ENCODE measurements at regions not wholly inside any gene's neighbourhood (a gene's known extent, or its start where the extent isn't known, plus 50 kb on each side); places are given as distances from the start of the nearest gene placed in this dataset.

GRCh38 chr20:4081421-4081820, 66.1 kb upstream of the RNF24 start (continued):
- TF ChIP-seq FOXK1 (CRISPR knock-in tag; IDR thresholded peaks at IDR 0.05; ENCODE audit: borderline replicate concordance, low read depth) (no peak), SIX1 (CRISPR knock-in tag; IDR thresholded peaks at IDR 0.05; ENCODE audit: borderline replicate concordance) (no peak), ZBTB3 (CRISPR knock-in tag; IDR thresholded peaks at IDR 0.05; ENCODE audit: borderline replicate concordance, low read depth) (no peak), BRCA1 (CRISPR knock-in tag; IDR thresholded peaks at IDR 0.05) (no peak), ZNF513 (CRISPR knock-in tag; conservative IDR thresholded peaks at IDR 0.05) (no peak)

GRCh38 chr20:4076671-4077070, 61.3 kb upstream of the RNF24 start:
- FAIRE-seq = no peak
- intact Hi-C loops (cut with micrococcal nuclease; ENCODE audit: unreplicated experiment) = no loop called here
- WGBS (ENCODE audit: low lambda C conversion rate) = 15% methylated on average over 3 of the region's 3 CpGs
- no peak for DNase-seq (ENCODE audit: low spot score)
- Histone ChIP-seq H3K9me3 (ENCODE audit: low read length) (no peaks in the 10 kb centered on the region), H3K4me3 (replicated peaks in 1 of 3; ENCODE audit: insufficient read depth in 1 of 3, low read depth in 2 of 3, low read length in 3 of 3) (no peak overlapping the region), H3K79me2 (ENCODE audit: insufficient read depth, low read length) (no peaks in the 10 kb centered on the region), H4K20me1 (ENCODE audit: insufficient read depth, low read length) (no peaks in the 10 kb centered on the region), H2AFZ (ENCODE audit: low read length) (no peak overlapping the region), H3K9ac (ENCODE audit: insufficient read depth, low read depth, low read length) (no peak overlapping the region), H3K4me2 (ENCODE audit: low read depth, low read length) (no peak overlapping the region), H3K27ac (ENCODE audit: extremely low read length, insufficient read depth, low read length) (no peak overlapping the region), H3K4me1 (ENCODE audit: insufficient read depth, low read length) (no peaks in the 10 kb centered on the region), H3K27me3 (ENCODE audit: control insufficient read depth in 1 of 2, insufficient read depth in 2 of 2, low read length in 2 of 2) (peaks cover 0 to 13% of the 10 kb centered on the region in 2 experiments; a peak in 1 of 5 replicates), H3K36me3 (replicated peaks in 1 of 2; ENCODE audit: control insufficient read depth in 1 of 2, insufficient read depth in 2 of 2, low read length in 2 of 2) (no peaks in the 10 kb centered on the region)
- TF ChIP-seq PLRG1 (conservative IDR thresholded peaks at IDR 0.05) = no peak
- TF ChIP-seq FOSL2 (CRISPR knock-in tag; IDR thresholded peaks at IDR 0.05) = no peak
- TF ChIP-seq ZZZ3 (CRISPR knock-in tag; IDR thresholded peaks at IDR 0.05; ENCODE audit: borderline replicate concordance) = no peak
- TF ChIP-seq NONO (IDR thresholded peaks at IDR 0.05) = no peak
- TF ChIP-seq NONO (CRISPR knock-in tag; conservative IDR thresholded peaks at IDR 0.05) = no peak
- no peak for TF ChIP-seq ZNF292 (CRISPR knock-in tag; IDR thresholded peaks at IDR 0.05; ENCODE audit: borderline replicate concordance, low read depth)
- TF ChIP-seq ZNF446 (CRISPR knock-in tag; IDR thresholded peaks at IDR 0.05) = no peak
- TF ChIP-seq ATM (IDR thresholded peaks at IDR 0.05; ENCODE audit: borderline replicate concordance) = no peak
- TF ChIP-seq ZNF749 (CRISPR knock-in tag; IDR thresholded peaks at IDR 0.05; ENCODE audit: borderline replicate concordance) = no peak
- TF ChIP-seq TRAFD1 (CRISPR knock-in tag; IDR thresholded peaks at IDR 0.05; ENCODE audit: borderline replicate concordance) = no peak
- no TSS peak for BruUV-seq (replicated peaks)
- ATAC-seq = no peak
- ChIA-PET CTCF (ENCODE audit: low intra/inter-chr PET ratio, low total read pairs) (no interaction called here), POLR2A (no interaction called here)
- in situ Hi-C loops (cut with HindIII; ENCODE audit: extremely low pct_ligation_motif_present, low pct_unique_long_range_greater_than_20kb) = no loop called here
